Ishikawa (cell line): ENCODE measurements at regions not wholly inside any gene's neighbourhood (a gene's known extent, or its start where the extent isn't known, plus 50 kb on each side); places are given as distances from the start of the nearest gene placed in this dataset.

ENCODE experiments used
- EP300 ChIP-seq: IDR thresholded peaks from 2 replicates; pipeline ENCODE4 v1.6.1; 2012; ENCODE audit warnings: borderline replicate concordance
- MAX ChIP-seq: IDR thresholded peaks from 2 replicates; pipeline ENCODE4 v1.6.1; 2012
- RAD21 ChIP-seq: IDR thresholded peaks from 2 replicates; pipeline ENCODE4 v1.6.1; 2012; ENCODE audit warnings: low read depth
- REST ChIP-seq: IDR thresholded peaks from 2 replicates; pipeline ENCODE4 v1.6.1; 2012; ENCODE audit warnings: low read depth, mild to moderate bottlenecking
- USF1 ChIP-seq: IDR thresholded peaks from 2 replicates; pipeline ENCODE4 v1.6.1; 2012
- YY1 ChIP-seq: IDR thresholded peaks from 2 replicates; pipeline ENCODE4 v1.6.1; 2012; ENCODE audit warnings: low read depth

DNA sequence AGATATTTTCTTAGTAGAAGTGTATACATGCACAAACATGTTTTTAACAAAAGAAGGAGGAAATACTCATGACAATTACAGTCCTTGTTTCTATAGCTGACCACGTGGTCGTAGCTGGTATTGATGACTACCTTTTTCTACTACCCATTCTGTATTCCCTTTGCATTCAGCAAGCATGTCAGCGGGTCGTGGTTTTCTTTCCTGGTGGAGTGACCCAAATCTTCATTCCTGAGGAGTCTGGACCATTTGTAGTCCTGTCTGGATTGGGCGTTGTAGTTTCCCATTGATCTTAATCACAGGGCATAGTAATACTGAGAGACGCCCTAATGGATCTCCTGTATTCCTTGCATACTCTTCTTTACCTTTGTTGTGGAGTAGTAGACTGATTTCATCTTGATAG is 472.1 kb upstream of the RGS6 start:
- TF ChIP-seq YY1: no peak
- TF ChIP-seq USF1: no peak
- TF ChIP-seq RAD21: no peak
- no peak for TF ChIP-seq REST
- no peak for TF ChIP-seq MAX
- TF ChIP-seq EP300: no peak
